Peyer's patch (tissue), 4 donors: ENCODE measurements at regions not wholly inside any gene's neighbourhood (a gene's known extent, or its start where the extent isn't known, plus 50 kb on each side); places are given as distances from the start of the nearest gene placed in this dataset.

Source experiments
- DNase-seq, 3 donors: peaks; one replicate each; pipeline ENCODE4 v3.0.0-alpha.2; 2017 to 2019
- H3K27ac ChIP-seq, 4 donors: fragments of 200-600 bp; sonication (generic); one replicate each; pipeline ENCODE4 v1.5.1; 2016 to 2019
- H3K27me3 ChIP-seq, 2 donors: fragments of 200-600 bp; sonication (generic); one replicate each; pipeline ENCODE4 v1.5.1; 2019
- H3K36me3 ChIP-seq, 3 donors: fragments of 200-600 bp; sonication (generic); one replicate each; pipeline ENCODE4 v1.5.1; 2016 to 2019
- H3K4me1 ChIP-seq, 4 donors: fragments of 200-600 bp; sonication (generic); one replicate each; pipeline ENCODE4 v1.5.1; 2016 to 2019
- H3K4me3 ChIP-seq, 4 donors: fragments of 200-600 bp; sonication (generic); 1 replicate in 3 of 4; 2 replicates in 1 of 4; pipeline ENCODE4 v1.5.1; 2016 to 2019; ENCODE audit warnings: mild to moderate bottlenecking in 1 of 4
- H3K9me3 ChIP-seq, 4 donors: fragments of 200-600 bp; sonication (generic); one replicate each; pipeline ENCODE4 v1.5.1; 2016 to 2019; ENCODE audit warnings: mild to moderate bottlenecking in 1 of 4
- POLR2A ChIP-seq, 2 donors: fragments of 450-650 bp; IDR thresholded peaks; one replicate each; pipeline ENCODE4 v1.5.1; 2017; ENCODE audit warnings: antibody characterized with exemption in 2 of 2, mild to moderate bottlenecking in 2 of 2, moderate library complexity in 2 of 2
- small RNA-seq, 2 donors: library from RNA; depleted of rRNA; stranded (forward); fragments of <200 nt; gene quantifications; one replicate each; pipeline ENCODE3, GENCODE V24; 2016
- TF ChIP-seq, protein P1 (sequence below), 6 experiments: fragments of 450-650 bp in 4 of 6; fragments of 200-600 bp in 2 of 6; sonication (generic) in 1 of 6; IDR thresholded peaks; one replicate each; pipeline ENCODE4 v1.5.1; 2017 to 2019; ENCODE audit warnings: antibody characterized with exemption in 6 of 6, mild to moderate bottlenecking in 3 of 6, moderate library complexity in 1 of 6

DNA sequence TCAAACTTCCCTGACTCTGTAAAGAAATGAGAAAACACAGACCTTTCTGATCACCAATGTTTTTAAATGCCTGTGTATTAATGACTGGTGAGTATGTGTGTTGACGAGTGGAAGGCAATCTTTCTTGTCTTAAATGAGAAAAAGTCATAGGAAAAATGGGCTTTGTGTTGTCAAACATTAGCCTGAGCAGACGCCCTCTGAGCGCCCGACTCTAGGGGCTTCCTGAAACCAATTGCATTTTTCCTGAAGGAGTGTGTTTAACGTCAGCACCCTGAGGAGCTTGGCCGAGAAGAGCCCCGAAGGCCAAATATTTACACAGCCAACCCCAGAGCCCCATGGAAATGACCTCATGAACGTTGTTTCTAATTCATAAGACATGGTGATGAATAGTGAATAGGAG is 154.3 kb downstream of the PHF2 start:
- H3K27me3 ChIP-seq: no peaks in the 10 kb centered on the region
- H3K4me1 ChIP-seq: no peaks in the 10 kb centered on the region
- H3K27ac ChIP-seq: no peak overlapping the region
- TF ChIP-seq, protein P1, sequence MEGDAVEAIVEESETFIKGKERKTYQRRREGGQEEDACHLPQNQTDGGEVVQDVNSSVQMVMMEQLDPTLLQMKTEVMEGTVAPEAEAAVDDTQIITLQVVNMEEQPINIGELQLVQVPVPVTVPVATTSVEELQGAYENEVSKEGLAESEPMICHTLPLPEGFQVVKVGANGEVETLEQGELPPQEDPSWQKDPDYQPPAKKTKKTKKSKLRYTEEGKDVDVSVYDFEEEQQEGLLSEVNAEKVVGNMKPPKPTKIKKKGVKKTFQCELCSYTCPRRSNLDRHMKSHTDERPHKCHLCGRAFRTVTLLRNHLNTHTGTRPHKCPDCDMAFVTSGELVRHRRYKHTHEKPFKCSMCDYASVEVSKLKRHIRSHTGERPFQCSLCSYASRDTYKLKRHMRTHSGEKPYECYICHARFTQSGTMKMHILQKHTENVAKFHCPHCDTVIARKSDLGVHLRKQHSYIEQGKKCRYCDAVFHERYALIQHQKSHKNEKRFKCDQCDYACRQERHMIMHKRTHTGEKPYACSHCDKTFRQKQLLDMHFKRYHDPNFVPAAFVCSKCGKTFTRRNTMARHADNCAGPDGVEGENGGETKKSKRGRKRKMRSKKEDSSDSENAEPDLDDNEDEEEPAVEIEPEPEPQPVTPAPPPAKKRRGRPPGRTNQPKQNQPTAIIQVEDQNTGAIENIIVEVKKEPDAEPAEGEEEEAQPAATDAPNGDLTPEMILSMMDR (IDR thresholded peaks at IDR 0.05): no peak
- no peak for TF ChIP-seq POLR2A (IDR thresholded peaks at IDR 0.05)
- H3K36me3 ChIP-seq: no peaks in the 10 kb centered on the region
- no peak for DNase-seq
- peaks cover 0 to 4% (median 2%) of the 10 kb centered on the region in 4 donors for H3K9me3 ChIP-seq
- H3K4me3 ChIP-seq: no peak overlapping the region

DNA sequence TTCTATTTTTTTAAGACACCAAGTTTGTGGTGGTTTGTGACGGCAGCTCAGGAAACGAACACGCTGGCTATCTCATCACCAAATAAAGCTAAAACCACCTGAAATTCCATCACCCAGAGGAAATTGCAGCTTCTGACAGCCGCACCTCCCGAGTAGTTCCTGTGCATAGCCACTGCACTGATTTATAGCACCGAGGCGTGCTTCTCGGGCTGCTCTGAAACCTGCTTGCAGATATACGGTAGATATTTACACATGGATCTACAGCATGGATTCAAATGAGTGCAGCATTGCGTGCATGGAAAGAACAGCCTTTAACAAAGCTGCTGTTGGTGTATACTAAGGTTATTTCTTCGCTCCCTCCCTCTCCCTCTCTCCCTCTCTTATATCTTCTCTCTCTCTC is 153.8 kb downstream of the PHF2 start:
- H3K27ac ChIP-seq: no peak overlapping the region
- no peaks in the 10 kb centered on the region for H3K4me1 ChIP-seq
- H3K36me3 ChIP-seq: no peaks in the 10 kb centered on the region
- peaks cover 0 to 4% (median 2%) of the 10 kb centered on the region in 4 donors for H3K9me3 ChIP-seq
- H3K27me3 ChIP-seq: no peaks in the 10 kb centered on the region
- no peak for DNase-seq
- TF ChIP-seq, protein P1 (IDR thresholded peaks at IDR 0.05): no peak
- TF ChIP-seq POLR2A (IDR thresholded peaks at IDR 0.05): no peak
- no peak overlapping the region for H3K4me3 ChIP-seq

Small RNA genes lying in the stretch of these regions (small RNA-seq; reads per million reads assigned to genes)
- gene MIR4291: 0 reads per million in 2 donors
